ENCODE measurements at regions not wholly inside any gene's neighbourhood (a gene's known extent, or its start where the extent isn't known, plus 50 kb on each side); places are given as distances from the start of the nearest gene placed in this dataset.

GRCh38 chr11:12599408-12600143 is 74.6 kb upstream of the TEAD1 start:
- TF ChIP-seq, protein P1, sequence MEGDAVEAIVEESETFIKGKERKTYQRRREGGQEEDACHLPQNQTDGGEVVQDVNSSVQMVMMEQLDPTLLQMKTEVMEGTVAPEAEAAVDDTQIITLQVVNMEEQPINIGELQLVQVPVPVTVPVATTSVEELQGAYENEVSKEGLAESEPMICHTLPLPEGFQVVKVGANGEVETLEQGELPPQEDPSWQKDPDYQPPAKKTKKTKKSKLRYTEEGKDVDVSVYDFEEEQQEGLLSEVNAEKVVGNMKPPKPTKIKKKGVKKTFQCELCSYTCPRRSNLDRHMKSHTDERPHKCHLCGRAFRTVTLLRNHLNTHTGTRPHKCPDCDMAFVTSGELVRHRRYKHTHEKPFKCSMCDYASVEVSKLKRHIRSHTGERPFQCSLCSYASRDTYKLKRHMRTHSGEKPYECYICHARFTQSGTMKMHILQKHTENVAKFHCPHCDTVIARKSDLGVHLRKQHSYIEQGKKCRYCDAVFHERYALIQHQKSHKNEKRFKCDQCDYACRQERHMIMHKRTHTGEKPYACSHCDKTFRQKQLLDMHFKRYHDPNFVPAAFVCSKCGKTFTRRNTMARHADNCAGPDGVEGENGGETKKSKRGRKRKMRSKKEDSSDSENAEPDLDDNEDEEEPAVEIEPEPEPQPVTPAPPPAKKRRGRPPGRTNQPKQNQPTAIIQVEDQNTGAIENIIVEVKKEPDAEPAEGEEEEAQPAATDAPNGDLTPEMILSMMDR (IDR thresholded peaks at IDR 0.05; ENCODE audit: insufficient read depth, low read length, poor library complexity, severe bottlenecking): peak; percentile 61
- no peaks in the 10 kb centered on the region for H3K27me3 ChIP-seq (ENCODE audit: control insufficient read depth, insufficient read depth, low read length)
- H3K4me3 ChIP-seq (ENCODE audit: low read depth, low read length): no peak overlapping the region
- H3K36me3 ChIP-seq (ENCODE audit: control insufficient read depth, insufficient read depth, low read length): no peaks in the 10 kb centered on the region
- DNase-seq (ENCODE audit: low read depth): no peak

GRCh38 chr11:12600829-12601228 is 73.4 kb upstream of the TEAD1 start:
- no peaks in the 10 kb centered on the region for H3K36me3 ChIP-seq (ENCODE audit: control insufficient read depth, insufficient read depth, low read length)
- TF ChIP-seq, protein P1 (IDR thresholded peaks at IDR 0.05; ENCODE audit: insufficient read depth, low read length, poor library complexity, severe bottlenecking): no peak
- no peak for DNase-seq (ENCODE audit: low read depth)

GRCh38 chr11:12602421-12602820 is 71.8 kb upstream of the TEAD1 start:
- DNase-seq (ENCODE audit: low read depth): no peak
- H3K27me3 ChIP-seq (ENCODE audit: control insufficient read depth, insufficient read depth, low read length): no peaks in the 10 kb centered on the region
- TF ChIP-seq, protein P1 (IDR thresholded peaks at IDR 0.05; ENCODE audit: insufficient read depth, low read length, poor library complexity, severe bottlenecking): no peak
- H3K36me3 ChIP-seq (ENCODE audit: control insufficient read depth, insufficient read depth, low read length): no peaks in the 10 kb centered on the region
- no peak overlapping the region for H3K4me3 ChIP-seq (ENCODE audit: low read depth, low read length)

More at GRCh38 chr11:12600829-12601228, 73.4 kb upstream of the TEAD1 start:
- Histone ChIP-seq H3K4me3 (ENCODE audit: low read depth, low read length) (no peak overlapping the region), H3K27me3 (ENCODE audit: control insufficient read depth, insufficient read depth, low read length) (no peaks in the 10 kb centered on the region)

GRCh38 chr11:12603143-12604088 is 70.8 kb upstream of the TEAD1 start:
- H3K4me3 ChIP-seq (ENCODE audit: low read depth, low read length): no peak overlapping the region
- TF ChIP-seq, protein P1 (IDR thresholded peaks at IDR 0.05; ENCODE audit: insufficient read depth, low read length, poor library complexity, severe bottlenecking): no peak
- no peaks in the 10 kb centered on the region for H3K36me3 ChIP-seq (ENCODE audit: control insufficient read depth, insufficient read depth, low read length)

GRCh38 chr11:12604557-12605153 is 69.6 kb upstream of the TEAD1 start:
- no peaks in the 10 kb centered on the region for H3K27me3 ChIP-seq (ENCODE audit: control insufficient read depth, insufficient read depth, low read length)
- TF ChIP-seq, protein P1 (IDR thresholded peaks at IDR 0.05; ENCODE audit: insufficient read depth, low read length, poor library complexity, severe bottlenecking): no peak
- no peak overlapping the region for H3K4me3 ChIP-seq (ENCODE audit: low read depth, low read length)
- H3K36me3 ChIP-seq (ENCODE audit: control insufficient read depth, insufficient read depth, low read length): no peaks in the 10 kb centered on the region
- no peak for DNase-seq (ENCODE audit: low read depth)

More at GRCh38 chr11:12603143-12604088, 70.8 kb upstream of the TEAD1 start:
- H3K27me3 ChIP-seq (ENCODE audit: control insufficient read depth, insufficient read depth, low read length): no peaks in the 10 kb centered on the region
- no peak for DNase-seq (ENCODE audit: low read depth)

Data from kidney epithelial cell (primary cell).